ENCODE measurements at regions not wholly inside any gene's neighbourhood (a gene's known extent, or its start where the extent isn't known, plus 50 kb on each side); places are given as distances from the start of the nearest gene placed in this dataset.

- Mint-ChIP-seq H3K9me3 (ENCODE audit: low read depth) (no peaks in the 10 kb centered on the region), H3K36me3 (ENCODE audit: low read depth) (no peaks in the 10 kb centered on the region), H3K27ac (no peak overlapping the region), H3K4me1 (no peaks in the 10 kb centered on the region), H3K27me3 (no peaks in the 10 kb centered on the region), H3K4me3 (no peak overlapping the region)
- ATAC-seq (no peak), DNase-seq (no peak)
- intact Hi-C loops (cut with DNase I, micrococcal nuclease): no loop called here
- CTCF ChIA-PET: no interaction called here
- POLR2A ChIA-PET: no interaction called here
These were observed 54.5 kb upstream of the AASS start for GRCh38 chr7:122198581-122198980.

Data from activated CD4-positive, alpha-beta T cell treated with anti-CD3 and anti-CD28 coated beads for 36 hours (primary cell).